DND-41 (cell line): ENCODE measurements at regions not wholly inside any gene's neighbourhood (a gene's known extent, or its start where the extent isn't known, plus 50 kb on each side); places are given as distances from the start of the nearest gene placed in this dataset.

ENCODE experiments used
- EZH2 ChIP-seq: IDR thresholded peaks from 3 replicates; pipeline ENCODE4 v1.6.1; 2012; ENCODE audit warnings: borderline replicate concordance, low read depth, mild to moderate bottlenecking, moderate library complexity, low read length, inconsistent platforms; ENCODE audit not compliant: severe bottlenecking
- TF ChIP-seq, protein P1 (sequence below): IDR thresholded peaks from 2 replicates; pipeline ENCODE4 v1.5.1; 2012; ENCODE audit warnings: borderline replicate concordance, low read length, moderate library complexity, mild to moderate bottlenecking; ENCODE audit not compliant: poor library complexity, severe bottlenecking; ENCODE audit errors: extremely low read depth

DNA sequence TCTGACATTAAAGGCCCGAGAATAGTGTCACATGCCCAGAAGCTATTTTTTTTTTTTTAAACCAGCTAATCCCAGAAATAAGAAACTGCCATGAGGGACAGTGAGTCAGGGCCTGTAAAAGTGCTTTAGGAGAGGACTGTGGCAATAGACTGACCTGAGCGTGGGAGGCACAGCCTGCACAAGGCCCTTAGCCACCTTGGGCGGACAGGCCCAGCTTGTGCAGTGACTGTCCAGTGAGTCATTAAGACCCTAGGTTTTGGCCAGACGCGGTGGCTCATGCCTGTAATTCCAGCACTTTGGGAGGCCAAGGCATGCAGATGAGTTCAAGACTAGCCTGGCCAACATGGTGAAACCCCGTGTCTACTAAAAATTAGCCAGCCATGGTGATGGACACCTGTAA lies 343.0 kb upstream of the ZFHX3 start:
- TF ChIP-seq, protein P1, sequence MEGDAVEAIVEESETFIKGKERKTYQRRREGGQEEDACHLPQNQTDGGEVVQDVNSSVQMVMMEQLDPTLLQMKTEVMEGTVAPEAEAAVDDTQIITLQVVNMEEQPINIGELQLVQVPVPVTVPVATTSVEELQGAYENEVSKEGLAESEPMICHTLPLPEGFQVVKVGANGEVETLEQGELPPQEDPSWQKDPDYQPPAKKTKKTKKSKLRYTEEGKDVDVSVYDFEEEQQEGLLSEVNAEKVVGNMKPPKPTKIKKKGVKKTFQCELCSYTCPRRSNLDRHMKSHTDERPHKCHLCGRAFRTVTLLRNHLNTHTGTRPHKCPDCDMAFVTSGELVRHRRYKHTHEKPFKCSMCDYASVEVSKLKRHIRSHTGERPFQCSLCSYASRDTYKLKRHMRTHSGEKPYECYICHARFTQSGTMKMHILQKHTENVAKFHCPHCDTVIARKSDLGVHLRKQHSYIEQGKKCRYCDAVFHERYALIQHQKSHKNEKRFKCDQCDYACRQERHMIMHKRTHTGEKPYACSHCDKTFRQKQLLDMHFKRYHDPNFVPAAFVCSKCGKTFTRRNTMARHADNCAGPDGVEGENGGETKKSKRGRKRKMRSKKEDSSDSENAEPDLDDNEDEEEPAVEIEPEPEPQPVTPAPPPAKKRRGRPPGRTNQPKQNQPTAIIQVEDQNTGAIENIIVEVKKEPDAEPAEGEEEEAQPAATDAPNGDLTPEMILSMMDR: no peak
- TF ChIP-seq EZH2: no peak
